ENCODE measurements at regions not wholly inside any gene's neighbourhood (a gene's known extent, or its start where the extent isn't known, plus 50 kb on each side); places are given as distances from the start of the nearest gene placed in this dataset.

DNA sequence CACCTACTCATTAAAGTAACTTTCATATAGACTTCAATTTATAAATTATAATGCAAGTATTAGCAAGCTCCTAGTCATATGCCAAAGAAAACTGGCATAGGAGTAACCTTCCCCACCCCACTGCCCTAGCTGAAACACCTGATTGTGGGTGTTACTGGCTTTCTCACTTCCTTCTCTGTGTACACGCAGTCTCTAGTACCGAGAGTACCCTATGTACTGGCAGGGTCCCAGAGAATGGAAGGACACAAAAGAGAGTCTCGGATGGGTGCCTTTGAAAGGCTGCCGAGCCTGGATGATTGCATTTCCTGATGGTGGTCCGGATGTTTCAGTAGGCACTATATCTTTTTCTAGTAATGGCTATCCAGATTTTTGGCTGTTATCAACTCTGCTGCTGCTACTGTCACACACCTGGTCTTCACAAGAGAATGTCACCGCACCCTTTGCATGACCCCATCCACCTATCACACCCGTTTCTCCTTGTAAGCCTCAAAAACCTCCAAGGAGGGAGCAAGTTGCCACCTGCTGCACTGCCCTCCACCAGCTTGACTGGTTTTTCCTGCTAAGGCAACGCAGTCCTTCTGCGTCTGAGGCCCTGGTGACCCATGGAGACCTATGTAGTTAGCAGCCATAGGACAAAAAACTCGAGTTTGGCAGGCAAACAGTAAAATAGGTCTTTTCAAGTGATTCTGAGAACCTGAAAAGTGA lies 53.8 kb upstream of the CLINT1 start:
- no peak for DNase-seq (ENCODE audit: low spot score)

DNA sequence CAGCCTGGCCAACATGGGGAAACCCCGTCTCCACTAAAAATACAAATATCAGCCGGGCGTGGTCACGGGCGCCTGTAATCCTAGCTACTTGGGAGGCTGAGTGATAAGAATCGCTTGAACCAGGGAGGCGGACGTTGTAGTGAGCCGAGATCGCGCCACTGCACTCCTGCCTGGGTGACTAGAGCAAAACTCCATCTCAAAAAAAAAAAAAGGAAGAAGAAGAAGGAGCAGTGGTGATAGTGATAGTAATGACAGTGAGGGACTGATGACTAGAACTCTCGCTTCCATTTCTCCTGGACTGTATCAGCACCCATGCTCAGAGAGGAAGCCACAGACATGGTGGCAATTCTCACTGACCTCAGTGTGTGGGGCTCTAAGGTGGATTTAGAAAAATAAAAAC lies 52.6 kb upstream of the CLINT1 start:
- DNase-seq (ENCODE audit: low spot score), result no peak
